GM12892 (cell line): ENCODE measurements at regions not wholly inside any gene's neighbourhood (a gene's known extent, or its start where the extent isn't known, plus 50 kb on each side); places are given as distances from the start of the nearest gene placed in this dataset.

ENCODE experiments used
- POLR2A ChIP-seq: IDR thresholded peaks from 2 replicates; pipeline ENCODE4 v1.6.1; 2011; ENCODE audit warnings: low read depth, low read length, control low read depth
- POLR2AphosphoS5 ChIP-seq: IDR thresholded peaks from 2 replicates; pipeline ENCODE4 v1.6.1; 2011; ENCODE audit warnings: low read depth, low read length, control low read depth
- TAF1 ChIP-seq: IDR thresholded peaks from 2 replicates; pipeline ENCODE4 v1.6.1; 2011; ENCODE audit warnings: low read depth, mild to moderate bottlenecking, control low read depth, low read length, borderline replicate concordance

DNA sequence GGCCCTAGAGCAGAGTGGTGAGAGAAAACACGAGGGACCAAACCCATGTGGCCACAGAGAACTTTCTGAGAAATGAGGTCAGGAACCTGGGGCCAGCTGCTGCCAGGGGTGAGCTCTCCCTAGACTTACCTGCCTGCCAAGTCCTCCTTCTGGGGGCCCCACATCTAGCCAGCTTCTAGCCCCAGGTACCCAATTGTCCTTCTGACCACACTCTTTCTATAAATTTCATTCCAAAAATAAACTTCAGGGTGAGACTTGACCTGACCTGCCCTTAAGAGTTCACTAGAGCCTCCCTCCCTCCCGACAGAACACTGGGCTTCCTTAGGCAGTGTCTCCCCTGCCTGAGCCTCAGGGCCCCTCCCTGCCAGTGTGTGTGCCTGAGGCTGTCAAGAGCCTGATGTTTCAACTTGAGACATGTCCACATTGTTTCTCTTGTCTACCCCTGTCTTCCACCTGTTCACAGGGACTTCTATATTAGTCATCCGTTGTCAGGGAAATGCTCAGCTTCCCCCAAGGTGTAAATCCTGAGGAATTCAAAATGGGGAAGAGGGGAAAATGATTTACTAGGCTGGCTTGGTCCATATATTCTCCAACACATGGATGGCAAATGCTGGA is 312.8 kb upstream of the TLE3 start:
- TF ChIP-seq POLR2A (no peak), TAF1 (no peak), POLR2AphosphoS5 (no peak)
